Stimulated activated CD4-positive, alpha-beta T cell treated with anti-CD3 and anti-CD28 coated beads, Interleukin-1b, Interleukin-23, amount 100 ng/mL, for 1 hour (primary cell): ENCODE measurements at regions not wholly inside any gene's neighbourhood (a gene's known extent, or its start where the extent isn't known, plus 50 kb on each side); places are given as distances from the start of the nearest gene placed in this dataset.
"Not testable (repeated sequence)": the region's sequence is repeated elsewhere in the genome, so short reads cannot be mapped to it uniquely, and the experiment has no call there.

Experiments used
- DNase-seq, 2 donors: peaks; one replicate each; pipeline ENCODE4 v3.0.0-alpha.2; 2020; ENCODE audit warnings: low read depth in 2 of 2

GRCh38 chr1:55781003-55781402, 565.8 kb upstream of the USP24 start:
- DNase-seq: no peak

- no peak for DNase-seq
Measured at GRCh38 chr1:55777545-55777944, 562.4 kb upstream of the USP24 start.

DNA sequence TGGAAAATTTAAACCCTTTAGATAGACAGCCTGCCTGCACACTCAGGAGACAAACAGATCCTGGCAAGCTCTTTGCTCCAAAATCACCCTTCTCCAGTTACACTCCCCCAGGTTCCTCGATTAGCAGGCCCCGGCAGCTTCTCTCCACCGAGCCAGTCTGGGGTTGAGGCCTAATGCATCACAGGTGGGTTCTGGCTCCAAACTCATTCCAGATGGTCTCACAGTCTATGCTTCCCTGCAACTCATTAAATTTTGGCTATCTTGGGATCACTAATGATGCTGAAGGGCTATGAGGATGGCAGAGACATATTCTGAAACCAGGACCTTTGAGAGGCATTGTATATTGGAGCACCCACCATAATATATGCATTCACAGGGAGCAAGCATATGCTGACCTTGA, 559.8 kb upstream of the USP24 start:
- no peak for DNase-seq

DNA sequence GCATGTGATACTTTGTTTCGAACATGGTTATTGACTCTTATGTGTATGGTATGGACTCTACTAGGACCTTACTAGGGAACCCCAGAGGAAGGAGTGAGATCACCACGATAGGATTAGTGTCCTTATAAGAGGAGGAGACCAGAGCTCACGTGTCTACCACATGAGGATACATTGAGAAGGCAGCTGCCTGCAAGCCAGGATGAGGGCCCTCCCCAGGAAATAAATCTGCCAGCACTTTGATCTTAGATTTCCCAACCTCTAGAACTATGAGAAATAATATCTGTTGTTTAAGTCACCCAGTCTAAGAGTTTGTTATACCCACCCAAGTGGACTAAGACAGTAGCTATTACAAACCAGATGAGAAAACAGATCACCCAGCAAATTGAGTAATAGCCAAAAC, 559.3 kb upstream of the USP24 start:
- no peak for DNase-seq

DNA sequence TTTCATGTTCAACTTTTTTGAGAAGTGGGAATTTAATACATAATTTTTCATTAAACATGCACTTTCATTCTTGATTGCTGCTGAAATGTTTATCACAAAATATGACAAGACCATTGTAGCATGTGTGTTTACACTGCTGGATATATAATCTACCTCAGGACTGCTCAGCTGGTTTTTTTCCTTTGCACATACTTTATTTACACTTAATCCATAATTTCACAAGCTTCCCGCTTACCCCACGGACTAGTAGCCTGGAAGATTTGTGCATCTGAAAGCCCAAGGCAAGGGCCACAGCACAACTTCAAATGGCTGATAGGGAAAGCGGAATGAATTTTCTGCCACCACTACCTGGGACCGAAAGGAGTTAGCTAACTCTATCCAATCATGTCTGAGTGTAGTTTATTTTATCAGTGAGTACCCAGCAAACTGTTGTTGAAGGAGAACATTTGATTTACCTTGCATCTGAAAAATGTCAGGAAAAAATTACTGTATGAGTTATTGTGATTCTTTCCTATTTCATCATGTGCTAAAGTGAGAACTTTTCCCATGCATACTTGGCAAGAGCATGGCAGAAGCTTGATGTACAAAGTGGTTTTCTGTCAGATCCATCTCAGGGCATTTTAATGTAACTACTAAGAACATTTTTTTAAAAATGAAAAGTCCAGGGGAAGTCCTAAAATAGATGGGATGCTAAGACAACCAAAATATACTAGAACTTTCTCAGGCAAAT, 558.2 kb upstream of the USP24 start:
- no peak for DNase-seq

DNA sequence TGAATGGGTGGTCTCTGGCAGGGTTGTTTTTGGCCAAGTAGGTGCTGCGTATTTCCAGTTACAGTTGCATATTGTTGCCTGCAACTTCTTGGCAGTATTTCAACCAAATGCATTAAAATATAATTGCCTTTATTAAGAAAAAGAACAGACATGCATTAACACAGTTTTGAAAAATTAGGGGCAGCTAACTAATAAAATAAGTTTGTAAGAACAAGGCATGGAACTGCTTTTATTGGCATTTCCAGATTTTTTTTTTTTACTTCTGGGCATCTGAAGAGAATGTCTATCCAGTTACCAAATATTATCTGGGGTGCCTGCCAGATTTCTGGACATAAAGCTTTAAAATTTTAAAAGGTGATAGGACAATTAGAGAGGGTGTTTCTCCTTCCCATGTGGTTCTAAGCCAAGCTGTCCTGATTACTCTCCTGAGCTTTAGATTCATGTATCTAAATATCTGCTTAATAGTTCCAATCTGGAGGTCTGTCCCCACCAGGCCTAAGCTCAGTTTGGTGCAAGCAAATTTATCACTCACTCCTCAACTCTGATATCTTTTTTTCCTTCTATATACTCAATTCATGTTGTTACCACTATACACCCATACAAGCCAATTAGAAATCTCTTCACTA, 553.3 kb upstream of the USP24 start:
- DNase-seq: no peak

GRCh38 chr1:55767171-55767570, 552.0 kb upstream of the USP24 start:
- DNase-seq: no peak

GRCh38 chr1:55765505-55765904, 550.3 kb upstream of the USP24 start:
- not testable (repeated sequence) for DNase-seq

GRCh38 chr1:55751776-55752175, 536.6 kb upstream of the USP24 start:
- no peak for DNase-seq

DNA sequence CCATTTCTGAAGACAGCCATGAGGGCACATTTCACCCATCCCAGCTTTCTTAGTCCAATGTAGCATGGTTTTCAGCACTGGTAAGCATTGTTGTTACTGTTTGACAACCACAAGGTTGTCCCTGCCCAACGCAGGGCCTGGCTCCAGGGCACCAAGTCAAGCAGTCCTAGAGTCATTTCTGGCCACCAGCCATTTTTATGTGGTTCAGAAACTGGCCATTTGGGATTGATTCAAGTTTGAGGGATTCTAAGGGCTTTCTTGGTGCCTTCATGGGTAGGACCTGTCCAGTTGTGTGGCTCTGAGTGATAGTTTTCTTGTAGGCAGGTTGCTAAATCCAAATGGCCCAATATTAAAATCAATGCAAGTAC, 535.4 kb upstream of the USP24 start:
- DNase-seq: no peak

DNA sequence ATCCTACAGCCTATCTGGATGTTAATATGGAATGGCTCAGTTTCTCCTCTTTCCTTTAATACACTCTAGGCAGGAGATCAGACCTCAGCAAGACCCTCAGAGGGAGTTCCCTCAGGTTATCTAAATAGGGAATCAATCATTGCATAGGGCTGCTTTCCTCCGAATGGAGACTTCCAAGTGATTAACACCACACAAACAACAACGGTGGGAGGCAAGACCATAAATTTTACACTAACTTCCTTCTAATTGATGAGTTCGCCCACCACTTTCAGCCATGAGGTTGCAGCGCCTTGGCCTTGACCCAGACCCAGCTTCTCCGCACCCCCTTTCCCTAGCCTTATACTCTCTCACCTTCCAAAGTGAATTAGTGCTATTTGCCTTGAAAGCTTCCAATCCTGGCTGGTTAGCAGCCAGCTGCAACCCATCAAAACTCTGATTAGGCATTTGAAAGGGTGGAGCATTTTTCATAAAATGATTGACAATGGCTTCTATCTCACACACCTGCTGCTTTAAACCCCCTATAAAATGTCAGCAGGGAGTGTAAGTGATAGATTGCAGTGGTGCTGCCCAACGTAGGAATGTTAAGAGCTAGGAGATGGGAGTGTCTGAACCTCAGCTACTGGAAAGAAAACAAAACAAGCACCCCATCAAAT, 534.9 kb upstream of the USP24 start:
- DNase-seq: no peak

- DNase-seq: no peak
Measured at GRCh38 chr1:55747408-55747841, 532.3 kb upstream of the USP24 start.

DNA sequence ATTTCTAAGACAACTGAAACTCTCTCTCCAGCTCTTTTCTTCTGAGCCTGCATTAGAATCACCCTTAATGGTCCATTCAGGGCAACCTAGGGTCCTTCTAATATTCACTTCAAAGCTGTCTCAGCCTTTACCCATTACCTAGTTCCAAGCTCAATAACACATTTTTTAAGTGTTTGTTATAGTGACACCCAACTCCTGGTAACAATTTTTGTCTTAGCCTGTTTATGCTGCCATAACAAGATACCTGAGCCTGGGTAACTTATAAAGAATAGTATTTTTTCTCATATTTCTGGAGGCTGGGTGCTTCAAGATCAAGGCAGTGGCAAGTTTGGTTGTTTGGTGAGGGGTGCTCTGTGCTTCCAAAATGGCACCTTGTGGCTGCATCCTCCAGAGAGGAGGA, 531.5 kb upstream of the USP24 start:
- DNase-seq: no peak

GRCh38 chr1:55741516-55741915, 526.4 kb upstream of the USP24 start:
- no peak for DNase-seq

DNA sequence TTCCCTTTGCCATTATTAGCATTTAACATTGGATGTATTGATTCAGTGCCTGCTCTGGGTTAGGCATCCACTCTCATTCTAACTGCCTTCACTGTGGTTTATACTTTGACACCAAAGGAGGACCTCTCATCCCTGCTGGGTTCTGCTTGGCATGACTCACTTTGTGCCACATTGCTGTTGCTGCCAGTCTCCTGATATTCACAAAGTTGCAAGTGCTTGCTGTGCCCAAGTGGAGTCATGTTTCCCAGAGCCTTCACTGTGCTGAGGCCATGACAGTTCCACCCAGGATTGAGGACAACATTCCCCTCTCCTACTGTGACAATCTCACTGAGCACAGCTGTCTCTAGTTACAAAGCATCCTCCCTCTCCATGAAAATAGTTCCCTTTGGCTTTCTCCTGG, 519.9 kb upstream of the USP24 start:
- DNase-seq: no peak

DNA sequence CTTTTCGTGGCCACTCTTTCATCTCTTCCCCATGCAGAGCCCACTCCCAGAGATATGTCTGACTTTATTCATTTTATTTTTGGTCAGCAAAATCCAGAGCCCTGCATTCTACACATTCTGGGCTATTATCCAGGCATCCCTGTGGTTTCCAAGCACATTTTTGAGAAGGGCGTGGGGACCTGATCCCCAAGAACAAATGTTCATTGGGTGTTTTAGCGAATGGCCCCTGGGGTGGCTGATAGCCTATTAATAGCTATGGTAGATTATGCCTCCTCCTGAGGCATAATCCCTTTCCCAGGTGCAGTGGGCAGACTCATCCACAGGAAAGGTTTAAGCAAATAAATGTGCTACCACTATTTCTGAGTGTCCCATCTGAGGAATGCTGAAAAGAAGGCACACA, 511.8 kb upstream of the USP24 start:
- no peak for DNase-seq

DNA sequence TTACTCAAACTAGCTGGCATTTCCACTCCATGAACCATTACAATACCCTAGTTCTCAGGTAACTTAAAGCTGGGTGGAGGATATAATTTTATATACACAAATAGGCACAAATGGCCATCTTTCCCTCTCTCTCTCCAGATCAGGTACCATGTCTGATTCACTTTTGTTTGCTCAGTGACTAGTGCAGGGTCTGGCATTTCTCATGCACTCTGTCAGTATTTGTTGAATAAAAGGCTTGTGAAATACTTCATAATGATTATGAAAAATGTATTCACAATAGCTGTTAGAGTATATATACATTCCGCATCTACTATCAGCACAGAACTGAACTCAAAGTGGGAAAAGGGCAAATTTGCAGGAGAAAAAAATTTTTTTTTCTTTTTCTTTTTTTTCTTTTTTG, 510.2 kb upstream of the USP24 start:
- no peak for DNase-seq

DNA sequence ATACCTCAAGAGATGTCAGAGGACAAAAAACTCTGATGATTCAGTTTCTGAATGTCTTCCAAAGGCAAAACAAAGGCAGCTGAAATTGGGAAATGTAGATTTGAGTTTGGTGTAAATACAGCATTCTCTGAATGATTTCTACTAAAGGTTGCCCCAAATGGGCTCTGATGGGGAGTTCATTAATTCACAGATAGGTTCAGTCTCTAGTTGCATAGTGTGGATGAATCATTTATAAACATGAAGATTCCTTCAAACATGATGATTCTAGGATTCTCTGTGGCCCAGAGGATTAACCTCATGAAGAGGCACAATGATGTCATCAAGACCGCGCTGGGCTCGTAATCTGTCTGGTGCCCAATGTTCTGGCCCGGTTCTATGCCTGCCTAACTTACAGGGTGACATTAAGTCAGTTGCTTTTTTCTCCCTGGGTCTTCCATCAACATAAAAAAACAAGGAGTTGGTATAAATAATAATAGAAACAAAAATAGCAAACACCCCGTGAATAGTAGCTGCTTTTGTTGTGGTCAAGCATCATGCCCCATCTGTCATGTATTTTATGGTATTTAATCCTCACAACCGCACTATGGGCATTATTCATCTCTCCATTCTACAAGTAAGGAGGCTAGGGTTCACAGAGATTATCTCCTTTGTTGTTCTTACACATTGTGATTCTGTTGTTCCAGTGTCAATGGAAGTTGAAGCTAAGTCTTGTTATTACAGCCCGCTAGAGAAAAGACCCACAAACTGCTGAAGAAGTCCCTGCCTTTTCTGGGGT, 509.6 kb upstream of the USP24 start:
- no peak for DNase-seq

- DNase-seq: no peak
Measured at GRCh38 chr1:55723001-55723400, 507.8 kb upstream of the USP24 start.

DNA sequence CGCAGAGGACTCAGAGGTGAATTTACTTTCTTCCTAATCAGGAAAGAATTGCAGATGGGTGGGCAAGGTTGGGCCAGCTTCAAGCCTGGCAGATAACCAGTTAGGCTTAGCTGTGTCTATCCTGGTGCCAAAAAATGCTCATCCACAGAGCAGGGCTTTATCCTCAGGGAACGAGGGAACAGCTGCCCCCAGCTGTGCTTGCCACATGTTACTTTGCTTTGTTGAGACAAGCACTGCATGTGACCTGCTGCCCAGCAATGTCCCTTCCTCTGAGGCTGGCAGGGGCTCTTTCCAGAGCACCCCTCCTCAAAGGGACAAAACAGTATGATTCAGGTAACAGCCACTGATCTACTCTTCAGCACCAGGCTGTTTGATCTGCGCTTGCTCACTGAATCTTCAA, 505.1 kb upstream of the USP24 start:
- DNase-seq: no peak

DNA sequence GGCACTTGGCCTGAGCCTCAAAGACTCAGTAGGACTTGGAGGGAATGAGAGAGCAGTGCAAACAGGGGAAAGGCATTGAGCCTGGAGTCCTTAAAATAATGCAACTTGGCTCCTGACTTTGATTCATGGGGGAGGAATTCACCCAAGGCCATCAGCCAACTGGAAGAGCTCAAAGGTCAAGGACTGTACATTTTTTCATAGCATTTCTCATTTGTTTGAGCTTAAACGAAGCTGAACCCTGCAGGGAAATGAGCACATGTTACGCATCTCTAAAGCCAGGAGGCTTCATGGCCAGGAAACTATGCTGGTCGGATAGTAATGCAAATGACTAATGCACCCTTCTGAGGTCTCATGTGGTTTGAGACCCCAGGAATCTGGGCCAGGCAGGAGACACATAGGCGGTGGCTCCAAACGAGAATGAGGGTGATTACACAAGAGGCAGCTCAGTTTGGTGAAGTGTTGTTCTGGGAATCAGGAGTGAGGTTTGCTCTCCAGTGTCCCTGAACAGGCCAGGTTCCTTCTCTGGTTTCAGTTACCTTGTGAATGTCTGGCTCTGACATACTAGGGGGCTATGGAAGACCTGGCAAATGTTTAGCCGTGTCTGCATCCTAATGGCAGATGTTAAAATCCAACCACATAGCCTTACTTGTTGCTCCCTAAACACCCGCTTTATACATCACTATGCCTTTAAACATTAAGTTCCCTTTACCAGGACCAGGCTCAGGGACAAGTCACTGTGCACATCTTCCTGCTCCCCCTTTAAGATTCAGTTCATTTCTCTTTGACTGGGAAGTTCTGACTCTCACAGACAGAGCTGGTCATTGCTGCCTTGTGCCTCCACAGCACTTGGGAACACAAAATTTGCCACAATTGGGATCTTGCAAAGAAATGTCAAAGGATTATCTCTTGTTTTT, 503.9 kb upstream of the USP24 start:
- no peak for DNase-seq
